ENCODE measurements at regions not wholly inside any gene's neighbourhood (a gene's known extent, or its start where the extent isn't known, plus 50 kb on each side); places are given as distances from the start of the nearest gene placed in this dataset.

DNA sequence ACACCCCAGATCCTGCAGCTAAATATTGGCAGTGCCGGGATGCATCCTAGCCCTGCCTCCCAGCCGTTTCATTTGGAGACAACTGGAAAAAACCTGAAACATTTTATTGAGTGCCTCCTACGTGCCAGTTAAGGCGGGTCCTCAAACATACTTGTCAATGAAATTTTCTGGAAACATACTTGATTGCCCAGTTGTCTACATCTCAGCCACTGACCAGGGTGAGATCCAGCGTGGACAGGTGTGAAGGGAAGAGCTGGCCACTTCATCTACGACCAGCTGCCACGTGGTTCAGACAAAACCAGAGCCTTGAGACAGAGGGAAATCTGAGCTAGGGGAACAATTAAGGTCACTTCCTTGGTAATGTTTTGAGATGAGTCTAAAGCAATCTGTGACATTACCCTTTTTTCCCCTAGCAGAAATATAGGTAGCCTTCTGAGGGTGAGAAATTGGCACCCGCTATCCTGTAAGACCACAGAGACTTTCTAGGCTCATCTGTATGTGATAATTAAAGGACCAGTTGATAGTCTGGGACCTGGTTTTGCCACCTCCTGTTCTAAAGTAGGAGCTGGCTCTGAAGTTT lies 116.3 kb upstream of the MTHFD1L start:
- no peak overlapping the region for H3K4me2 ChIP-seq (ENCODE audit: low read depth, low read length)

DNA sequence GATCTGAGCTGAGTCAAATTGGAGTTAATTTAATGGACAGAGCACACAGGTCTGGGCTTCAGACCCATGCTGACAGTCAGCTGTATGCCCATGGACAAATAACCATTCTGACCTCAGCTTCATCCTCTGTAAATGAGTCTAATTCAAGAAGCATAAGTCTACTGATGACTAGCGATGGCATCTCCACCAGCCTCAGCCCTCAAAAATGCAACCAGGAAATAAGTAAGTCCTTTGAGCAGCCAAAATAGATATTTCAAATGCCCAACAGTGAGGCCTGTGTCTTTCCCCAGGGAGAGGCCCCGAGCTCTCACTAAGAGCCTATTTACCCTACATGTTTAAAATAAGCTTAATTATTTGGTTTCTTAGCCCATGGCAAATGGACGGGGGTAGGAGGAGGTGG lies 114.2 kb upstream of the MTHFD1L start:
- Histone ChIP-seq H2AFZ (ENCODE audit: low read length) (no peak overlapping the region), H3K4me3 (ENCODE audit: low read length) (no peak overlapping the region), H3K4me2 (ENCODE audit: low read depth, low read length) (no peak overlapping the region), H3K79me2 (ENCODE audit: low read length) (no peaks in the 10 kb centered on the region), H3K27me3 (replicated peaks; ENCODE audit: insufficient read depth, low read length) (no peaks in the 10 kb centered on the region), H3K27ac (ENCODE audit: low read length) (no peak overlapping the region), H4K20me1 (ENCODE audit: insufficient read depth, low read length) (no peaks in the 10 kb centered on the region), H3F3A (ENCODE audit: insufficient read depth, low read length) (no peaks in the 10 kb centered on the region), H3K9ac (ENCODE audit: low read length) (no peak overlapping the region), H3K9me3 (replicated peaks; ENCODE audit: insufficient read depth, low read length) (no peaks in the 10 kb centered on the region), H3K4me1 (ENCODE audit: low read length) (no peaks in the 10 kb centered on the region), H3K9me2 (replicated peaks; ENCODE audit: insufficient read depth, low read length) (no peaks in the 10 kb centered on the region), H3K36me3 (replicated peaks; ENCODE audit: insufficient read depth, low read length) (no peaks in the 10 kb centered on the region)
- DNase-seq, result no peak
- TF ChIP-seq EZH2phosphoT487 (IDR thresholded peaks at IDR 0.05; ENCODE audit: low read length) (no peak), EZH2 (optimal IDR thresholded peaks at IDR 0.05; ENCODE audit: low read depth, low read length) (no peak)
- TF ChIP-seq, protein P1, sequence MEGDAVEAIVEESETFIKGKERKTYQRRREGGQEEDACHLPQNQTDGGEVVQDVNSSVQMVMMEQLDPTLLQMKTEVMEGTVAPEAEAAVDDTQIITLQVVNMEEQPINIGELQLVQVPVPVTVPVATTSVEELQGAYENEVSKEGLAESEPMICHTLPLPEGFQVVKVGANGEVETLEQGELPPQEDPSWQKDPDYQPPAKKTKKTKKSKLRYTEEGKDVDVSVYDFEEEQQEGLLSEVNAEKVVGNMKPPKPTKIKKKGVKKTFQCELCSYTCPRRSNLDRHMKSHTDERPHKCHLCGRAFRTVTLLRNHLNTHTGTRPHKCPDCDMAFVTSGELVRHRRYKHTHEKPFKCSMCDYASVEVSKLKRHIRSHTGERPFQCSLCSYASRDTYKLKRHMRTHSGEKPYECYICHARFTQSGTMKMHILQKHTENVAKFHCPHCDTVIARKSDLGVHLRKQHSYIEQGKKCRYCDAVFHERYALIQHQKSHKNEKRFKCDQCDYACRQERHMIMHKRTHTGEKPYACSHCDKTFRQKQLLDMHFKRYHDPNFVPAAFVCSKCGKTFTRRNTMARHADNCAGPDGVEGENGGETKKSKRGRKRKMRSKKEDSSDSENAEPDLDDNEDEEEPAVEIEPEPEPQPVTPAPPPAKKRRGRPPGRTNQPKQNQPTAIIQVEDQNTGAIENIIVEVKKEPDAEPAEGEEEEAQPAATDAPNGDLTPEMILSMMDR (IDR thresholded peaks at IDR 0.05; ENCODE audit: low read length), result no peak

More for the DNA sequence above, 116.3 kb upstream of the MTHFD1L start:
- Histone ChIP-seq H2AFZ (ENCODE audit: low read length) (no peak overlapping the region), H3K79me2 (ENCODE audit: low read length) (no peaks in the 10 kb centered on the region), H3K27me3 (replicated peaks; ENCODE audit: insufficient read depth, low read length) (no peaks in the 10 kb centered on the region), H3K4me3 (ENCODE audit: low read length) (no peak overlapping the region), H3K9me3 (replicated peaks; ENCODE audit: insufficient read depth, low read length) (no peaks in the 10 kb centered on the region), H3K36me3 (replicated peaks; ENCODE audit: insufficient read depth, low read length) (no peaks in the 10 kb centered on the region), H3K4me1 (ENCODE audit: low read length) (no peaks in the 10 kb centered on the region), H3K9me2 (replicated peaks; ENCODE audit: insufficient read depth, low read length) (no peaks in the 10 kb centered on the region), H3K9ac (ENCODE audit: low read length) (no peak overlapping the region), H3K27ac (ENCODE audit: low read length) (no peak overlapping the region), H3F3A (ENCODE audit: insufficient read depth, low read length) (no peaks in the 10 kb centered on the region), H4K20me1 (ENCODE audit: insufficient read depth, low read length) (no peaks in the 10 kb centered on the region)
- no peak for DNase-seq
- TF ChIP-seq, protein P1 (IDR thresholded peaks at IDR 0.05; ENCODE audit: low read length), result no peak
- TF ChIP-seq EZH2 (optimal IDR thresholded peaks at IDR 0.05; ENCODE audit: low read depth, low read length), result no peak
- no peak for TF ChIP-seq EZH2phosphoT487 (IDR thresholded peaks at IDR 0.05; ENCODE audit: low read length)

DNA sequence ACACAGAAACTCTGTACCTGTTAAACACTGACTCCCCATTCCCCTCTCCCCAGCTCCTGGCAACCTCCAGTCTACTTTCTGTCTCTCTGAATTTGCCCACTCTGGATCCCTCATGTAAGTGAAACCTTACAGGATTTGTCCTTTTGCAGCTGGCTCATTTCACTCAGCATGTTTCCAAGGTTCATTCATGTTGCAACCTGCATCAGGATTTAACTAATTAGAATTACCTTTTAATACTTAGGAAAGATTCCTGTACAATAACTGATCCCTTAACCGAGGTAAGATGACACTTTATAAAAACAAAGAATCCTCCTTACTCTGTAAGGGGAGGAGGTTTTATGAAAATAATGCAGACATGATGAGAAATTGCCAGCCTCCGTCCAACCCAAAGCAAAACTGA lies 113.1 kb upstream of the MTHFD1L start:
- TF ChIP-seq EZH2phosphoT487 (IDR thresholded peaks at IDR 0.05; ENCODE audit: low read length), result no peak
- TF ChIP-seq, protein P1 (IDR thresholded peaks at IDR 0.05; ENCODE audit: low read length), result no peak
- no peak for TF ChIP-seq EZH2 (optimal IDR thresholded peaks at IDR 0.05; ENCODE audit: low read depth, low read length)
- H3F3A ChIP-seq (ENCODE audit: insufficient read depth, low read length), result no peaks in the 10 kb centered on the region
- no peaks in the 10 kb centered on the region for H3K9me2 ChIP-seq (replicated peaks; ENCODE audit: insufficient read depth, low read length)
- H3K4me3 ChIP-seq (ENCODE audit: low read length), result no peak overlapping the region
- no peak overlapping the region for H2AFZ ChIP-seq (ENCODE audit: low read length)
- no peak overlapping the region for H3K9ac ChIP-seq (ENCODE audit: low read length)
- no peaks in the 10 kb centered on the region for H3K4me1 ChIP-seq (ENCODE audit: low read length)
- DNase-seq, result no peak
- H3K79me2 ChIP-seq (ENCODE audit: low read length), result no peaks in the 10 kb centered on the region
- H3K4me2 ChIP-seq (ENCODE audit: low read depth, low read length), result no peak overlapping the region
- no peak overlapping the region for H3K27ac ChIP-seq (ENCODE audit: low read length)
- H3K27me3 ChIP-seq (replicated peaks; ENCODE audit: insufficient read depth, low read length), result no peaks in the 10 kb centered on the region
- H4K20me1 ChIP-seq (ENCODE audit: insufficient read depth, low read length), result no peaks in the 10 kb centered on the region
- H3K9me3 ChIP-seq (replicated peaks; ENCODE audit: insufficient read depth, low read length), result no peaks in the 10 kb centered on the region
- H3K36me3 ChIP-seq (replicated peaks; ENCODE audit: insufficient read depth, low read length), result no peaks in the 10 kb centered on the region
